Thoracic aorta (tissue), 2 donors: ENCODE measurements at regions not wholly inside any gene's neighbourhood (a gene's known extent, or its start where the extent isn't known, plus 50 kb on each side); places are given as distances from the start of the nearest gene placed in this dataset.
"Not testable (repeated sequence)": the region's sequence is repeated elsewhere in the genome, so short reads cannot be mapped to it uniquely, and the experiment has no call there.

Source experiments
- ATAC-seq: fragments of 150-250 bp; one replicate; pipeline ENCODE4 v1.8.0; 2017; ENCODE audit warnings: low read depth; ENCODE audit not compliant: insufficient number of reproducible peaks, low FRiP score
- DNase-seq: peaks from one replicate; pipeline ENCODE4 v3.0.0-alpha.2; 2020; ENCODE audit warnings: low spot score
- H3K27ac ChIP-seq, 2 donors: fragments of 200-600 bp; sonication (generic); 1 replicate in 1 of 2; 2 replicates in 1 of 2; pipeline ENCODE4 v1.5.1; 2016; ENCODE audit warnings: mild to moderate bottlenecking in 2 of 2, moderate library complexity in 2 of 2
- H3K27me3 ChIP-seq: fragments of 200-600 bp; sonication (generic); replicated peaks from 2 replicates; pipeline ENCODE4 v1.6.0; 2016; ENCODE audit warnings: mild to moderate bottlenecking; ENCODE audit not compliant: insufficient read depth
- H3K36me3 ChIP-seq: fragments of 200-600 bp; sonication (generic); one replicate; pipeline ENCODE4 v1.5.1; 2016
- H3K4me1 ChIP-seq, 2 donors: fragments of 200-600 bp; sonication (generic); 1 replicate in 1 of 2; 2 replicates in 1 of 2; pipeline versions ENCODE4 v1.5.1 to v1.6.0; 2016; ENCODE audit warnings: low read depth in 2 of 2, mild to moderate bottlenecking in 1 of 2; ENCODE audit not compliant: control insufficient read depth in 1 of 2
- H3K4me3 ChIP-seq: fragments of 200-600 bp; sonication (generic); 2 replicates; pipeline ENCODE4 v1.5.1; 2016; ENCODE audit warnings: mild to moderate bottlenecking
- H3K9me3 ChIP-seq: fragments of 200-600 bp; sonication (generic); 2 replicates; pipeline ENCODE4 v1.5.1; 2016
- TF ChIP-seq, protein P1 (sequence below): fragments of 200-600 bp; sonication (generic); IDR thresholded peaks from one replicate; pipeline ENCODE4 v1.5.1; 2019; ENCODE audit warnings: antibody characterized with exemption

DNA sequence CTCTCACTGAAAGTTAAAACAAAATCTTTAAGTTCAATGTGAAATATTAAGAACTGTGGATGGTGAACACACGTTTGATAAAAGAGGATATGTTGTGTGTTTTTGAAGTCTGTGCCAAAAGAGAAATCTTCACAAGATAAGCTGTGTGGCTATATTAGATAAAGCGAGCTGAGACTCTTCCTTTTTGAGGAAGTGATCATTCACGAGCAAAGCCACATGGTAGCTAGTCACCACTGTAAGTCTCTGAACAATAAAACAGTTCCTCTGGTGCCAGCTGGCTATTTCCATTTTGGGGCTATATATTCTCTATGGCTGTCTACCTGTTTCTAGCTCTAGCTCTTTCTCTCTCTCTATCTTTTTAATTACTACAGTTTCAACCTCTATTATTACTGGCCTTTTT is 1849.2 kb upstream of the C9orf72 start:
- ATAC-seq, result no peak
- H3K9me3 ChIP-seq, result no peaks in the 10 kb centered on the region
- no peaks in the 10 kb centered on the region for H3K36me3 ChIP-seq
- TF ChIP-seq, protein P1, sequence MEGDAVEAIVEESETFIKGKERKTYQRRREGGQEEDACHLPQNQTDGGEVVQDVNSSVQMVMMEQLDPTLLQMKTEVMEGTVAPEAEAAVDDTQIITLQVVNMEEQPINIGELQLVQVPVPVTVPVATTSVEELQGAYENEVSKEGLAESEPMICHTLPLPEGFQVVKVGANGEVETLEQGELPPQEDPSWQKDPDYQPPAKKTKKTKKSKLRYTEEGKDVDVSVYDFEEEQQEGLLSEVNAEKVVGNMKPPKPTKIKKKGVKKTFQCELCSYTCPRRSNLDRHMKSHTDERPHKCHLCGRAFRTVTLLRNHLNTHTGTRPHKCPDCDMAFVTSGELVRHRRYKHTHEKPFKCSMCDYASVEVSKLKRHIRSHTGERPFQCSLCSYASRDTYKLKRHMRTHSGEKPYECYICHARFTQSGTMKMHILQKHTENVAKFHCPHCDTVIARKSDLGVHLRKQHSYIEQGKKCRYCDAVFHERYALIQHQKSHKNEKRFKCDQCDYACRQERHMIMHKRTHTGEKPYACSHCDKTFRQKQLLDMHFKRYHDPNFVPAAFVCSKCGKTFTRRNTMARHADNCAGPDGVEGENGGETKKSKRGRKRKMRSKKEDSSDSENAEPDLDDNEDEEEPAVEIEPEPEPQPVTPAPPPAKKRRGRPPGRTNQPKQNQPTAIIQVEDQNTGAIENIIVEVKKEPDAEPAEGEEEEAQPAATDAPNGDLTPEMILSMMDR, result no peak
- no peaks in the 10 kb centered on the region for H3K4me1 ChIP-seq
- no peak for DNase-seq
- H3K27me3 ChIP-seq, result no peaks in the 10 kb centered on the region
- no peak overlapping the region for H3K4me3 ChIP-seq
- no peak overlapping the region for H3K27ac ChIP-seq

DNA sequence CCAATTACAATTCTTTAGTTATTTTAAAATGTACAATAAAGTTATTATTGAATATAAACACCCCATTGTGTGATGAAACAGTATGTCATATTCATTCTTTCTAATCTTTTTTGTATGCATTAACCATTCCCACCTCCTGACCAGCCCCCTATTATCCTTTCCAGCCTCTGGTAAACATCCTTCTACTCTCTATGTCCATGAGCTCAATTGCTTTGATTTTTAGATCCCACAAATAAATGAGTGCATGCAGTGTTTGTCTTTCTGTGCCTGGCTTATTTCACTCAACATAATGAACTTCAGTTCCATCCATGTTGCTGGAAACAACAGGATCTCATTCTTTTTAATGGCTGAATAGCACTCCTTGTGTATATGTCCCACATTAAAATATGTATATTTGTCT is 1858.9 kb upstream of the C9orf72 start:
- Histone ChIP-seq H3K4me1 (no peaks in the 10 kb centered on the region), H3K27me3 (no peaks in the 10 kb centered on the region), H3K27ac (no peak overlapping the region), H3K9me3 (no peaks in the 10 kb centered on the region), H3K36me3 (no peaks in the 10 kb centered on the region), H3K4me3 (no peak overlapping the region)
- ATAC-seq, result no peak
- no peak for DNase-seq
- TF ChIP-seq, protein P1, result no peak

DNA sequence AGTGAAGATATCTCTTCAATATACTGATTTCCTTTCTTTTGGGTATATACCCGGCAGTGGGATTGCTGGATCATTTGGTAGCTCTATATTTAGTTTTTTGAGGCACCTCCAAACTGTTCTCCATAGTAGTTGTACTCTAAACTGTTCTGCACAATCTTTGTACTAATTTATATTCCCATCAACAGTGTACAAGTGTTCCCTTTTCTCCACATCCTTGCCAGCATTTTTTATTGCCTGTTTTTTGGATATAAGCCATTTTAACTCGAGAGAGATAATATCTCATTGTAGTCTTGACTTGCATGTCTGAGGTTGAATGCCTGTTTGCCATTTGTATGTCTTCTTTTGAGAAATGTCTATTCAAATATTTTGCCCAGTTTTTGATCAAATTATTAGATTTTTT is 1859.4 kb upstream of the C9orf72 start:
- ATAC-seq, H3K9me3 ChIP-seq, H3K27me3 ChIP-seq, H3K4me3 ChIP-seq, DNase-seq, H3K36me3 ChIP-seq, H3K27ac ChIP-seq, H3K4me1 ChIP-seq: not testable (repeated sequence)

DNA sequence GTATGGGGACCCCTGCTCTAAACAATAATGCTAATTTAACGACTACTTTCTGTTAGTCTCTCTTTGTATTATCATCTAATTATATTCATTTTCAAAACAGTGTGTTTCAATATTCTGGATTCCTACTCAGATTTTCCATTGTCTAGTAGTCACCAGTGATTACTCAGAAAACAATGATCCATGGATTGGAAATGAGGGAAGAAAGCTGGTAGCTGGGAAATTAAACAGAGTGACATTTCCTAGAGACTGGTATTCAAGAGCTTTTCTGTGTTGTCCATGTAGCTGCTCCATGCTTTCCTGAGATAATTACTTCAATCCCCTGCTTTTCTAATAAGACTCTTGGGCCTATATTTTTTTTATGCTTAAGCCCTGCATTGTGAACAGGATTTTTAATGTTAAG is 1862.1 kb upstream of the C9orf72 start:
- no peak for DNase-seq
- H3K27me3 ChIP-seq, result no peaks in the 10 kb centered on the region
- H3K4me3 ChIP-seq, result no peak overlapping the region
- no peak for ATAC-seq
- no peak overlapping the region for H3K27ac ChIP-seq
- no peaks in the 10 kb centered on the region for H3K36me3 ChIP-seq
- H3K4me1 ChIP-seq, result no peaks in the 10 kb centered on the region
- no peaks in the 10 kb centered on the region for H3K9me3 ChIP-seq
- TF ChIP-seq, protein P1, result no peak

DNA sequence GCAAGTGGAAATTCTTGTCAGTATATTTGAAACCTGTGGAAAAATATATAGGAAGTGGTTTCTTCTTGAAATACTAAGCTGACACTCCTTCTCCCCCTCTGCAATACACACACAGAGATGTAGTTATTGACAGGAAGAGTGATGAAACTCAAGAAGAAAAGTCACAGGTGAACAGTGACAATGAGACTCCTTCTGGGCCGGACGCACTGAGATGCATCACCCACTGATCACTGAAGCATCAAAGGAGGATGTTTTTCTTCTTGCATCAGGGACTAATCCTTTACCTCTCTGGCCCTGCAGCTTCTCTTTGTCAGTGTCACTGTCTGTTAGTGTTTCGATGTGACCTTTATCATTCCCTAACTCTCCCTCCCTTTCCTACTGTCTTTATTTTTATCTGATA is 1864.2 kb upstream of the C9orf72 start:
- H3K4me1 ChIP-seq, result no peaks in the 10 kb centered on the region
- no peak overlapping the region for H3K27ac ChIP-seq
- TF ChIP-seq, protein P1, result no peak
- ATAC-seq (no peak), DNase-seq (no peak)
- no peaks in the 10 kb centered on the region for H3K36me3 ChIP-seq
- no peaks in the 10 kb centered on the region for H3K27me3 ChIP-seq
- H3K4me3 ChIP-seq, result no peak overlapping the region
- H3K9me3 ChIP-seq, result no peaks in the 10 kb centered on the region

DNA sequence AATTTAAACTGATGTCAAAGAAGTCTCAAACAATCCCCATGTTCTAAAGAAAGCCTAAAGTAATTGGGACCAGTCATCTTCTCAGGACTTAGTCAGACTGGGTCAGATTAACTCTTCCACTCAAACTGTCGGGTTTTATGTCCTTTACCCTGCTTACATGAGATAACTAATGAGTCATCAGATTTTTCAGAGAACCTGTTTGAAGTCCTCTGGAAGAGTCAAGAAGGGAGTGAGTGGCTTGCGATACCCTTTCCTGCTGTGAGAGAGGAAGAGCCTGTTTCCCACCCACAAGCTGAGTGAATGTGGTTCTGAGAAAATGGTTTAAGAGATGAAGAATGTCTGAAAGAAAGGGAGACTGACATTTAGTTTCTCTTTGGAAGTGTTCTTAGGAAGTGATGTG is 1866.7 kb upstream of the C9orf72 start:
- DNase-seq (no peak), ATAC-seq (no peak)
- Histone ChIP-seq H3K4me1 (no peaks in the 10 kb centered on the region), H3K27me3 (no peaks in the 10 kb centered on the region), H3K27ac (no peak overlapping the region), H3K36me3 (no peaks in the 10 kb centered on the region), H3K4me3 (no peak overlapping the region), H3K9me3 (no peaks in the 10 kb centered on the region)
- TF ChIP-seq, protein P1, result no peak
